GM19455 (cell line): ENCODE measurements at regions not wholly inside any gene's neighbourhood (a gene's known extent, or its start where the extent isn't known, plus 50 kb on each side); places are given as distances from the start of the nearest gene placed in this dataset.

Experiments used
- ATAC-seq: cut with Tn5 transposase; IDR thresholded peaks from one replicate; pipeline ENCODE4 v1.9.1; 2021; ENCODE audit not compliant: unreplicated experiment

- no peak for ATAC-seq
Measured at GRCh38 chr1:57833296-57833695, 409.4 kb upstream of the DAB1 start.

- no peak for ATAC-seq
Measured at GRCh38 chr1:57832612-57833011, 408.8 kb upstream of the DAB1 start.

DNA sequence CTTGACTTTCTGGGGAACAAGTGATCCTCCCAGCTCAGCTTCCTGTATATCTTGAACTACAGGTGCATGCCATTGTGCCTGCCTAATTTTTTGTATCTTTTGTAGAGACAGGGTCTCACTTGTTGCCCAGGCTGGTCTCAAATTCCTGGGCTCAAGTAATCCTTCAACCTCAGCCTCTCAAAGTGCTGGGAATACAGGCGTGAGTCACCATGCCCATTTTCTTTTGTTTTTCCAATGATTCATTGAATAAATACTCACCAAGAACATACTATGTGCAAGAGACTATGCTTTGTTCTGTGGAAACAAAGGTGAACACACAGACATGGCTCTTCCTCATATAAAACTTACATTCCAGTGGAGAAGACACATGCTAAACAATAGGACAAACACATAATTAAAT lies 407.8 kb upstream of the DAB1 start:
- no peak for ATAC-seq

DNA sequence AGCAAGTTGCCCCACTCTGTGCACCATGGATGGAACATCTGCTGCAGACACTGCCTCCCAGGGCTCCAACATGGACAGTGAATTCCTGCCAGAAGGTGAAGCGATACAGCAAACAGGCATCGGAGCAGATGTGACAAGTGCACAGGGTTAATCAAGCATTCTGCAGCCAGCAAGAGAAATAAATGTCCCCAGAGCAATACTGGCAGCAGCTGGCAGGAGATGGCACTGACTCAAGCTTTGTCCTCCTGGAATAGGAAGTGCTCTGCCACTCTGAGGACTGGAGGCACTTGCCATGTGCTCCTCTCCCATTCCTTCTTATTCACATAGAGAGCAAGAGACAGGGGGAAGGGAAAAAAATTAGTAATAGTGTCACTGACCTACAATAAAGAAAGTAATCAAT lies 402.7 kb upstream of the DAB1 start:
- no peak for ATAC-seq

DNA sequence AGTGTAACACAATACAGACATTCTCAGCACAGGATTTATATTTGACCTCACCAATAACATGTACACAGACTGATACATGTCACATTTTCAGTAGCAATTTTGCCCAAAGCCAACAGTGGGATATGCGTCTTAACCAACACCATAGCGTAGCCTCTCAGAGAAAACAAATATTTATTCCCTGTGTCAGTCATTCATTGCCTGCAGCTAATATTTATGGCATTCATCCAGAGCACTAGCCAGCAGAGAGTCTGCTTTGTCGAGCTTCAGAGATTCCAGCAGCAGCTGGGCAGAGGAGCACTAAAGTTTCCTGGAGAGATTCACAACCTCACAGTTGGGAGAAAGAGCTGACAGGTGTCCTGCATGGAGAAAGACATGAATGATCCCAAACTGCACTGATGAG lies 400.7 kb upstream of the DAB1 start:
- ATAC-seq = no peak

DNA sequence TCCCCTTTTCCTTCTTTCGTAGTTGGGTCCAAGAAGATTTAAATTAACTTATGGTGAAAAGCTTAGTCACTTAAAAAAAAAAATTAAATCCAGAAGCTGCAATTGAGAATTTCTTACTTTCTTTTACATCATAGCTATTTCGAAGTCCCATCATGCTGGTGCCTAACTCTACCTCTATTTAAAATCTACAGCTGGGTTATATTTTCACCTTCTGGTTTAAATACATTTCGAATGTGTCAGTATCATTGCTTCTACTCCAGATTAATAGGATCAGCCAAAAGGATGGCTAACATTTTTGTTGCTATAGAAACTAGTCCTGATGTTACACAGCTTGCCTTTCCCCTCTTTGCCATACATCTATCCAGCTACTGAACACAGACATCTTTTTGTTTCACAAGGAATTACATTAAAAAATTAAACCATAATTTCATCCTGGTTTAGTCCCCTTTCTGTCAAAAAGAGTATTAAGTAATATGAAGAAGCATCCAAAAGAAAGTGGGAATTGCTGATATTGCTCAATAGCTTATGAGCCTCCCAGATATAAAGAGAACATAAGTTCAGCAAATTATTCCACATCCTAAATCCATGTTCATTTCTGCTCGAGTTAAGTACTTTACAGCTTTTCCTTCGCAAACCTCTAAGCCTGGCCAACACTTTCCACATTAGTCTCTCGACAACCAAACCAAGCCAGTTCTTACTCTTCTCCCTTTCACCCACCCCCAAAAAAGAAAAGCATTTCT lies 396.7 kb upstream of the DAB1 start:
- no peak for ATAC-seq

DNA sequence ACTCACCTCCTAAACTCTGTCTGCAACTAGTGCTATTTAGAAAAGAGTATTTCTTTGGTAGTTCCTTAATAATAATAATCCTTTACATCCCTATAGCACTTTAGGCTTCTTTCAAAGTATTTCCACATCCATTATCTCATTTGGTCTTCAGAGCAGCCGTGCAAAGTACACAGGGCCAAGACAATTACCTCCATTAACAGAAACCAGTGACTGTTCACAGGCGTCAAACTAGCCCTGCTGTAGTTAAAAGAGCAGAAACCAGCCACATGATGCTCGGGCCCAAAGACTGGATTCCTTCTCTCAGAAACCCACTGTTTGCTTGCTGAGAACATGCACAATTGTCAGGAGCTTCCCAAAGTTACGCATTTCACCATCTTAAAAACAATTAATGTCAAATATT lies 396.0 kb upstream of the DAB1 start:
- no peak for ATAC-seq

DNA sequence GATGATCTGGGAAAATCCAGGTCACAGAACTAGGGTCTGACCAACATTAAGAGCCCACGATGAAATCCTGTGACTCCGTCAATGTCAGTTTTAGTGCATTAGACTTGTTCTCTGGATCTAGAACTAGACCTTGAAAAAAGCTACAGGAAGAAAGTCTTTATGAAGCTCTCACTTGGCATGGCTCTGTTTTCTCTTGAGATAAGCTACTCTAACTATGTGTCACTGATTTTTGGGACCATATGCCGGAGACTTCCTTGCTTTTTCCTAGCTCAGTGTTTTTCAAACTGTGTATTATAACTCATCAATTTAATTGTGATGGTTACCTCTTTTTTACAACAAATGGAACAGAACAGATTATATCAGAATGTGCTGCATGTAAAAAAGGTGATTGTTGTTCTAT lies 379.7 kb upstream of the DAB1 start:
- no peak for ATAC-seq

DNA sequence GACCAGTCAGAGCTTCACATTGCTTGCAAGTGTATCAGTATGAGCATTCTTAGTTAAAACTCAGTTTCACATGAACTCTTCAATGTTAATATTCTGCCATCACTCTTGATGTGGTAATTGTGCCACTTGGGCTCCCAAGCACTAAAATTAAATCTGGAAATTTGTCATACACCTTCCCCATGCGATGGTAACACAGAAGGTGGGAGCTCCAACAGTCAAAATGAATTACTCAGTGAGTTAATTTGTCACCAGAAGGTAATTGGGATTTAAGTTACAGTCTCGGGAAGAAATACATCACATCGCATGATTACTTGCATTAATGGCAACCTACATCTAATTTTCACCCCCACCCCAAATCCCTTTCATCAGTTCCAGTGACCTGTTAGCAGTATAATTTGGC lies 376.5 kb upstream of the DAB1 start:
- ATAC-seq = no peak

GRCh38 chr1:57799490-57800115 lies 375.7 kb upstream of the DAB1 start:
- no peak for ATAC-seq

GRCh38 chr1:57798543-57798942 lies 374.7 kb upstream of the DAB1 start:
- no peak for ATAC-seq

DNA sequence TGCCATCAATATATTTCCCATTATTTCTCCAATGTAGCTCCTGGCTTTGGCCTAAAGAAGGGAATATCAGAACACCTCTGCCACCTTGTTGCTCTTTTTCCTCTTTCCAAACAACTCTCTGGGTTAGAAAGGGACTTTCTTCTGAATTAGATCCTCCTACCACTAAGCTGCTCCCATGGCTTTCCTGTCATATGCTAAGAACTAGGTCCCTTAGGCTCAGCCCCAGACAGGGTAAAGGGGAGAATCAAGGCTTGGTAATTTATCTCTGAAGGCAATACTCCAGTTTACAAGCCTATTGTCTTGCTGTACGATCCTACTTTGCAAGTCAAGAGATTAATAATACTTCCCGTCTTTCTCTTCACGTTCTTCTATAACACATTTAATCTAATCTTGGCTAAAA lies 373.2 kb upstream of the DAB1 start:
- no peak for ATAC-seq

GRCh38 chr1:57796616-57797015 lies 372.8 kb upstream of the DAB1 start:
- no peak for ATAC-seq

DNA sequence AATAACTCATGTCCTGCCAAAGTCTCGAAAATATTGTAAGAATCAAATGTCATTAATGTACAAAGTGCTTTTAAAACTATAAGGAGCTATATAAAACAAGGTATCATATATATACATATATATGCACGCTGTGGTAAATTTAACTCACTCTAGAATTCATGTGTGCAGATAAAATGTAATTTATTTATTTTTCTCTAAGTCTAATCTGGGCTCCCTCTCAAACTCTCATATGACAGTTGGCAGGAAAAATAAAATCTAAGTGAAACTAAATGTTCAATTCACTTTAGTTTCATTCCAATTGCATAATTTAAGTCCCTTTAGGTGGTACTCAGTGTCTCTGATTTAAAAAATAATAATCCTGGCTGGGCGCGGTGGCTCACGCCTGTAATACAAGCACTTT lies 372.0 kb upstream of the DAB1 start:
- no peak for ATAC-seq

DNA sequence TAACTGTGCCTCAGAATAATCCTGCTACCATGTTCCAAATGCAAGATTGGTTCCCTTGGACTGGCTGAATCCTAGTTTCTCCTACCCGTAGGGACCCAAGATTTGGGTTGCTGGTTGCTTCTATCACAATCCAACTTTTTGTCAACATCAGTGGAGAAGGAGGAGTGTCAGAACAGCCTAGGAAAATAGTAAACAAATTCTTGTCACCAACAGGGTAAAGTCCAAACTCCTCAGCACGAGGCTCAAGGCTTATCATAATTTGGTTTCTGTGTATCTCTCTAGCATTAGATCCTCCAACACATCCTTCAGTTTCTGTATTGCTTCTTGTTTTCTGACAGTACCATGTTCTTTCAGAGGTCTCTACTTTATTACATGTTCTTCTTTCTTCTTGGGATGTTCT lies 370.2 kb upstream of the DAB1 start:
- no peak for ATAC-seq

DNA sequence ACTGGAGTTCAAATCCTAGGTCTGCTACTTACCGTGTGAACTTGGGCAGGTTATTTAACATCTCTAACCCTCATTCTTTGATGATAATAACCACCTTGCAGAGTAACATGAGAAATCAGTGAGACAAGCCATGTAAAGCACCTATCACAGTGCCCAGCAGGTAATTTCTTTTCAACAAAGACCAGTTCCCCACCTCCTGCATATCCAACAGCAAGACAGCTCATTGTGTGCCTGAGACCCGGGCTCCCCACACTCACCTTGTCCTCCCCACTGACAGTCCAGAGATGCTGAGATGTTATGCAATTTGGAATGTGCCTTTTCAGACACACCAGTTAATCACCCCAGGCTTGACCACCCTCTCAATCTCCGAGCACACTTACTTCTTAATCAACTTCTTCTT lies 367.6 kb upstream of the DAB1 start:
- no peak for ATAC-seq

DNA sequence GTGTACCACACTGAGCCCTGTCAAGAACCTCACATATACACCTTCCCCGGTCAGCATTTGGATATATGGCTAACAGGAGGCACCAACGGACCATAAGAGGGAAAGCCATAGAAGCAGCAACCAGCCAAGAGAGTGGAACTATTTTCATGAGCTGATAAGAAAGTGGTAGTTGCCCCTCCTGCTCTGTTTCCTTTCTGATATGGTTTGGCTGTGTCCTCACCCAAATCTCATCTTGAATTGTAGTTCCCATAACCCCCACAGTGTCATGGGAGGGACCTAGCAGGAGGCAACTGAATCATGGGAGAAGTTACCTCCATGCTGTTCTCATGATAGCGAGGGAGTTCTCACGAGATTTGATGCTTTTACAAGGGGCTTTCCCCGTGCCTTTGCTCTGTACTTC lies 366.1 kb upstream of the DAB1 start:
- no peak for ATAC-seq

- ATAC-seq = no peak
Measured at GRCh38 chr1:57788313-57788712, 364.5 kb upstream of the DAB1 start.

DNA sequence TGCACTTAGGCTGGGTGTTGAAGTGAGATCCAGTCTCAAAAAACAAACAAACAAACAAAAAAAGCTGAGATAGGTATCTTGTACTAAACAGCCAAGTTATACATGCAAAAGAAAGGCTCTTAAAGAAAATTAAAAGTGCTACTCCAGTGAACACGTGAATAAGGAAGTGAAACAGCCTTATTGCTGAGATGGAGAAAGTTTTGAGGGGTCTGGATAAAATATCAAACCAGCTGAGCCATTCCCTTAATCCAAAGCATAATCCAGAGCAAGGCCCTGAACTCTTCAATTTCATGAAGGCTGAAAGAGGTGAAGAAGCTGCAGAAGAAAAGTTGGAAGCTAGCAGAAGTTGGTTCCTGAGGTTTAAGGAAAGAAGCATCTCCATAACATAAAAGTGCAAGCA lies 360.5 kb upstream of the DAB1 start:
- no peak for ATAC-seq

DNA sequence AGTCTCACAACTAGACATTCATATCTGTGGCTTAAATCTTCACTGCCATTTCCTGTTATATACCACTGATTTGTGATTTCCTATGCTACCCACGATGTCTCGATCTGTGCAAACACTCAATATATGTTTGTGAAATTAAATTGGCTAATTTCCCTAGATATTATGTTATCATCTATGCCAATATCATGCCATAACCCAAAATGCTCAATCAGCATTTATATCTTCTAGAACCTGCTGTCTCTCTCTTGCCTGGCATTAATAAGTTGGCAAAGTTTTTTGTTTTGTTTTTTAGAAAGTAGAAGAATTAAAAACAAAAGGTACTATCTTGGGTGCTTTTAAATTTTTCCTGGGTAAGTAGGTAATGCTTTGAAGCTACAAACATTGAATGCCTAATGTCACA lies 358.5 kb upstream of the DAB1 start:
- ATAC-seq = no peak

DNA sequence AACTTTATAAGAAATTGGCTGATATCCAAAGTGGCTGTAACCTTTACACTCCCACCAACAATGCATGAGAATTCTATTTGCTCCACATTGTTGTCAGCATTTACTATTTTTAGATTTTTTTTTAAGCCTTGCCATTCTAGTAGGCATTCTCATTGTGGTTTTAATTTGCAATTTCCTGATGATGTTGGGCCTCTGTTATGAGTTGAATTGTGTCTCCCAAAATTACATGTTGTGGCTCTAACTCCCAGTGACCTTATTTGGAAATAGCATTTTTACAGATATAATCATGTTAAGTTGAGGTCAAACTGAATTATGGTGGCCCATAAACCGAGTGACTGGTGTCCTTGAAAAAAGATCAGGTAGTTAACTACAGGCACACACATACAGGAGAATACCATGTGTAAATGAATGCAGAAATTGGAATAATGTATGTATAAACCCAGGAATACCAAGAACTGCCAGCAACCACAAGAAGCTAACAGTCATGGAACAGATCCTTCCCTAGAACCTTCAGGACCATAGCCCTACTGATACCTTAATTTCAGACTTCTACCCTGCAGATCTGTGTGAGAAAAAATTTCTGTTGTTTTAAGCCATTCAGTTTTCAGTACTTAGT lies 348.8 kb upstream of the DAB1 start:
- ATAC-seq = no peak

DNA sequence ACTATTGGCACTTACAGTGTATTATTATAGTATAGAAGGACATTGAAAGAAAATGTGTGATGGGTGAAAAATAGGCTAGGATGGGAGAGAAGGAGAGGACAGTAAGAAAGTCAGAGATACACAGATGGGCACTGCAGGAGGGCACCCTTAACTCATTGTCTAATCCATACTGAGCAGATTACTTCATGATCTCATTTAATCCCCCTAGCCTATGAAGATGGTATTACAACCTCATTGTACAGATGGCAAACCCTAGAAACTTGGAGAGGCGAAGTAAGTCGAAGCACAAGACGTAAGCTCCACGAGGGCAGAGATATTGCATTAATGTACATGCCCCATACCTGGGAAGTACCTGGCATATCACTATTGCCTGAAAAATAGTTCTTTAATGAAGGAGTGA lies 346.9 kb upstream of the DAB1 start:
- ATAC-seq = no peak

- ATAC-seq = no peak
Measured at GRCh38 chr1:57770236-57770635, 346.4 kb upstream of the DAB1 start.
